ENCODE measurements at regions not wholly inside any gene's neighbourhood (a gene's known extent, or its start where the extent isn't known, plus 50 kb on each side); places are given as distances from the start of the nearest gene placed in this dataset.

DNA sequence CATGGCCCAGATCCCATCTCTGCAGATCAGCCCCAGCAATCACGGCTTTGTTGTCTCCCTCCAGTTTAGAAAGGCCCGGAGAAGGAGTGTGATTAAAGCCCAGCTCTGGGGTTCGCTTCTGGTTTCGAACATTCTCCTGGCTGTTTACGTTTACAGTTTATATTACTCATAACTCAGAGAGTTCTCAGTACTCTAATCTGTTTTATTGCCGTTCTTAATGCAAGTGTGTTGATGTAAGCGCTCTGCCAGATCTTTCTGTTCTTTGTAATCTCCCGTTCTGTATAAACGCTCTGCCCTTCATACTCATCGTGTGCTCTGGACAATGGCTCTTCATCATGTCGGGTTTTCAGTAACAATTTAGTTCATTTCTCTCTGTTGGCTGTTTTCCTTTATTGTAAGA is 82.5 kb upstream of the PRNP start:
- DNase-seq, result no peak
- intact Hi-C loops (cut with DNase I), result loop anchor here (10.0 kb wide), 1 partner anchor 501 kb away; no protein-coding TSS in a partner anchor

DNA sequence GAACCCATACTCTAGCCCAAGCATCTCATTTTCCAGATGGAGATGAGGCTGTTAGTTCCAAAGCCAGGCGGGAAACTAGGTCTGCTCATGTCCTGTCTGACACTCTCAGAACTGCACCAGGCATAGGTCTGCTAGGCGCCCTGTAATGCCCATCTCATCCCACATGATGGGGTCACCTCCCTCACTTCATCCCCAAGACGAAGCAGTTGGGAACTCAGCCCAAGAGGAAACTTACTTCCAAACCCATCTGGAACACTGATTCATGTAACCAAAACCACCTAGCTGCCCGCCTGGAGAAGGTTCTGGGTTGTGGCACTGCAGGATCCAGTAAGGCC is 84.0 kb upstream of the PRNP start:
- intact Hi-C loops (cut with DNase I), result loop anchor here (10.0 kb wide), 1 partner anchor 503 kb away; no protein-coding TSS in a partner anchor
- no peak for DNase-seq

DNA sequence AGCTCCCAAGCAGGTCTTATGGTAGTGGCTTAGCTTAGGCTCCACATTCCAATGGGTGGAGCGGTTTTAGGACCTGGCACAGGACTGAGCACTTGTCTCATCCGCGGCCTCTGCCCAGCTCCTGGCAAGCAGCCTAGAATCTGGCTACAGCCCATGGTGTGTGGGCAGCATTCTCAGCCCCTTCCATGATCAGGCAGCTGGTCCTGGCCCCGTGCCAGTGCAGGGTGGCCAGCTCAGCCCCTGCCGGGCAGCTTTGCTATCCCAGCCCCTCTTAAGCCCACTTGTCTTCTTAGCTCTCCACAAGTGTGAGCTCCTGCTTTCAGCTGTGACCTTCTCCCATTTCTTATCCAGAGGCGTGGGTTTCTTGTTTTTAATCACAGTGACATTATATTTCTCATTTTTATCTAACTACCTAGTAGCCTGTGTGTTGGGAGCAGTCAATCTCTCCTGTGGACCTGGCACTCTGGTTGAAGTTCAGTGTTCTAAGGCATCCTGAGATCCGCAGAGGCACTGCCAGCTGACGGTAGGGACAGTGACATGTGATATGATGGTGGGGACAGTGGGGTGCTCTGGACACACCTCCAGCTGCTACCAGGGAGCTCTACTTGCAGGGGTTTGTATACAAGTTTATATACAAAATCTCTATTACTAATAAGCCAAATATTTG is 84.5 kb upstream of the PRNP start:
- intact Hi-C loops (cut with DNase I), result loop anchor here (10.0 kb wide), 1 partner anchor 503 kb away; no protein-coding TSS in a partner anchor
- DNase-seq, result peak; percentile 70 to 96 (median 88)

DNA sequence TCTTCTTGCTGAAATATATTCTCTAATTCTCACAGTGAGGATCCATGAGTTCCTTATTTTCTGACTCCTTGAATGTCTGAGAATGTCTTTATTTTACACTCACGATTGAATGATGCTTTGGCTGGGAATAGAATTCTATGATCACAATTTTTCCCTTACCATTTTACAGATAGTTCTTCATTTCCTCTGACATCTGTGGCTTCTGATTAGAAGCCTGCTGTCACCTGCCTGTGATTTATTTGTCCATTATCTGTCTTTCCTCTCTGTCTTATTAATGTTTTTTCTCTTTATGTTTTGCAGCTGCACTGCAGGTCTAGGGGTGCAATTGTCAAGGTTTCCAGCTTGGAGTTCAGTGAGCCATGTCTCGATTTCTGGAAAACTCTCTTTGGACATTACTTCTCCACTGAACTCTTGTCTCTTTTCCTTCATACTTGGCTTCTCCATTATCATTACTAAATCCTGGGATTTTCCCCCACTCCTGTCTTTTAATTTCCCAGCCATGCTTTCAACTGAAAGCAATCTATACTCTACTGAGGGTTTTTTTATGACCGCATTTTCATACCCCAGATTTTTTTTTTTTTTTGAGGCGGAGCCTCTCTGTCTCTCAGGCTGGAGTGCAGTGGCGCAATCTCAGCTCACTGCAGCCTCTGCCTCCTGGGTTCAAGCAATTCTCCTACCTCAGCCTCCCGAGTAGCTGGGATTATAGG is 85.8 kb upstream of the PRNP start:
- intact Hi-C loops (cut with DNase I), result loop anchor here (10.0 kb wide), 1 partner anchor 504 kb away; no protein-coding TSS in a partner anchor
- no peak for DNase-seq

DNA sequence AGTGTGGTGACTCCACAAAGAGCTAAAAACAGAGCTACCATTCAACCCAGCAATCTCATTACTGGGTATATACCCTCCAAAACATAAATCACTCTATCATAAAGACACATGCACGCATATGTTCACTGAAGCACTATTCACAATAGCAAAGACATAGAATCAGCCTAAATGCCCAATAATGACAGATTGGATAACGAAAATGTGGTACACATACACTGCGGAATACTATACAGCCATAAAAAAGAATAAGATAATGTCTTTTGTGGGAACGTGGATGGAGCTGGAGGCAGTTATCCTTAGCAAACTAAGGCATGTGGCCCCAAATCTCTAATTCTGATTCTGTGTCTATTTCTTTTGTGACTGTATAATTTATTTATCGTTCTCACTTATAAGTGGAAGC is 89.0 kb upstream of the PRNP start:
- DNase-seq, result no peak
- intact Hi-C loops (cut with DNase I), result no loop called here

DNA sequence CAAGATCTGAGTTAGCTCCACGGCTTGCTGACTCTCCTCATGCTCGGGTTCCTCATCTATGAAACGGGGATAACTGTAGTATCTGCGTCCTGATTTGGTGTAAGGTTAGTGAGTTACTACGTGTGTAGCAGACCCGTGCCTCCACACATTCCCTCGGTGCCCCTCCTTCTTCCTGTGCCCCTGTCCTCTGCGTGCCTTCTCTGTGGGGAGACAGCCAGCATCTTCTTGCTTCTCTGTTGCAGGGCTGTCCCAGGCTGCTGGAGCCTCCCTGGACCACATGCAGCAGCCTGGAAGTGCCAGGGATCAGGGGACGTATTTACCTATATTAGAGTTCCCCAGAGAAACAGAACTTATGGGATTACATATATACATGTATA is 93.1 kb upstream of the PRNP start:
- intact Hi-C loops (cut with DNase I), result no loop called here
- no peak for DNase-seq

DNA sequence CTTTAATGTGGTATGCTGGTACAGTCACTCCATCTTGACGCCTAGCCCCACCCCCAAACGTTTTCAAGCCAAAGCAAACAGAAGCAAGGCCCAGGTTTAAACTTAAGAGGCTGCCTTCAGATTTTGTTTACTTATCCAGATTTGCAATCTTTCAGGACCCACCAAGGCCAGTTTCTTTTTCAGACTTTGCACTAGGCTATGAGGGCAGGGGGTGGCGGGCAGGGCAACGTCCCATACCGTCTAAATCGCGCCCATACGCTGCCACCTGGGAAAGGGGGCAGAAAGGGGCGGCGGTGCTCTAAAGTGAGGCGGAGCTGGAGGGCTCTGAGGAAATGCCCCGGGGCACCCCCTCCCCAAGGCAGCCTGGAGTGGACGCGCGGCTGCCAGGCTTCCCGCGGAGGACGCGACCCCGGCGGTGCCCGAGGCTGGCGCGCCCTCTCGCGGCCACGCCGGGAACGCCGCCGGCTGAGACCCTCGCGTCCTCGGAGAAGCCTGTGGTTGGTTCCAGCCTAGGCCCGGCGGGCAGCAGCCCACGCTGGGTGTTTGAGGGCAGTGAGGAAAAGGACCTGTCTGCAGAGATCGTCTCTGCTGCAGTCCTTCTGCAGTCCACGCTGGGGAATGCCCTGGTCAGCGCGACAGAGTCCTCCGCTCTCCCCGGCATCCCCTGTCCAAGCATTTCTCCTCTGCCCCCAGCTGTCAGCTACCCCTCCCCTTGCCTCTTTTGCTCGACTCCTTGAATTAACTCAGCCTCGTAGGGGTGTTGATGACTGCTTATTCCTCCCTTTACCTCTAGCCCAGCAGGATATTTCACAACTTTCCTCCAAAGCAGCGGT is 93.7 kb upstream of the PRNP start:
- DNase-seq, result peak in 35 of 42 donors; percentile 8 to 82 (median 60)
- intact Hi-C loops (cut with DNase I), result no loop called here

DNA sequence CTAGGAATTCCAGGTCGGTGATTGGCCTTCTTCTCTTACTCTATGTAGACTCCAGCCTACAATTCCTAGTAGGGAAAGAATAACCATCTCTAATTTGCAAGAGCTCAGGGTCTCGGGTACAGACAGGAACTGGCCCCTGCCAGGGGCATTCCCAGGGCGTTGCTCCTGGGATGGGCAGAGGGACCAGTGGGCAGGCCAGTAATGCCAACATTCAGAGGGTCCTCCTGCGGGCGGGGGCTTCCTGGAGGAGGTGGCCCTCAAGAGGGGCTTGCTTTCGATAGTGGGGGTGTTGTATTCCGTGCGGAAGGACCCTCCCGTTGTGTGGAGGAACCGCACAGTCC is 94.3 kb upstream of the PRNP start:
- no peak for DNase-seq
- intact Hi-C loops (cut with DNase I), result no loop called here

DNA sequence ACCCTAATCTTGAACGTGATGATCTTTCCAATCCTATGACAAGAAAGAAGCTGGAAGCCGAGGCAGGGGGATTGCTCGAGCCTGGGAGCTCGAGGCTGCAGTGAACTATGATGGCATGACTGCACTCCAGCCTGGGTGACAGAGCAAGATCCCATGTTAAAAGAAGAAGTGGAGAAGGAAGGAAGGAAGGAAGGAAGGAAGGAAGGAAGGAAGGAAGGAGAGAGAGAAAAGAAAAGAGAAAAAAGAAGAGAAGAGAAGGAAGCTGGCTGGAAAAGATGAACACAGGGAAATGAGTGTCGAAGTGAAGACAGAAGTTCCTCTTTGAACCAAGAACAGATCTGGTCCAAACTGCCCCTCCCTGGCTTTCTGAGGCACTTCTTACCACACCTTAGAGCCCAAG is 100.5 kb upstream of the PRNP start:
- intact Hi-C loops (cut with DNase I), result no loop called here
- DNase-seq, result no peak

DNA sequence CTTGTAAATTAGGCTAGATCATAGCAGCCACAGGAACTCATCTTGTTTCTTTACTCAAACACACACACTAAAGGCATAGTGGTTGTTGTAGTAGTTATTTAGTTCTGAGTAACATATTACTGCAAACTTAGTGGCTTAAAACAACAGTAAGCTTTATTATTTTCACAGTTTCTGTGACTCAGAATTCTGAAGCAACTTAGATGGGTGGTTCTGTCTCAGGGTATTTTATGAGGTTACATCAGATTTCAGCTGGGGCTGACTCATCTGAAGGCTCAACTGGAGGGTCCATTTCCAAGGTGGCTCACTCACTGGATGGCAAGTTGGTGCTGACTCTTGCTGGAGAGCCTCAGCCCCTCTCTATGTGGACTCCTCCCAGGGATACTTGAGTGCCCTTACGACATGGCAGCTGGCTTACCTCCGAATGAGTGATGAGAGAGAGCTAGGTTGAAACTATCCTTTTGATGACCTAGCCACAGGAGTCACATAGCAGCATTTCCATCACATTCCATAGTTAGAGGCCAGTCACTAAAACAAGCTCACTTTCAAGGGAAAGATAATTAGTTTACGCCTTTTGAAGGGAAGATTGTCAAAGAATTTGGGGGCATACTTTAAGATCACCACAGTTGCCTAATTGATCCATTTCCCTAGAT is 101.0 kb upstream of the PRNP start:
- DNase-seq, result no peak
- intact Hi-C loops (cut with DNase I), result no loop called here

DNA sequence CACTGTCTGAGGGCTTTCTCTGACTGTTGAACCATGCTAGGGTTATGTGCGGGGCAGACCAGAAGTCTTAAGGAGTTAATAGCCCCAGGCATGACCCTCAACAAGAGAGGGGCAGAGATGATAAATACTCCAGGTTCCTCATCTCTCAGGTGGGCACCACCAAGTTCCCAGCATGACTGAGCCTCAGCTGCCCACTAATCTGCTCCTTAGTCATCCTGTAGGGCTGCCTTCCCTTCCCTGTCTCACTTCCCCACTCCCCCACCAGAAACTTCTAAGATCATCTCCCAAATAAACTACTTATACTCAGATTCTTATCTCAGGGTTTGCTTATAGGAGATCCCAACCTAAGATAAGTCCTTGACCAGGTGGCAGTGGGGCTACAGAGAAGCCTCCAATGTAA is 101.7 kb upstream of the PRNP start:
- intact Hi-C loops (cut with DNase I), result no loop called here
- DNase-seq, result no peak

DNA sequence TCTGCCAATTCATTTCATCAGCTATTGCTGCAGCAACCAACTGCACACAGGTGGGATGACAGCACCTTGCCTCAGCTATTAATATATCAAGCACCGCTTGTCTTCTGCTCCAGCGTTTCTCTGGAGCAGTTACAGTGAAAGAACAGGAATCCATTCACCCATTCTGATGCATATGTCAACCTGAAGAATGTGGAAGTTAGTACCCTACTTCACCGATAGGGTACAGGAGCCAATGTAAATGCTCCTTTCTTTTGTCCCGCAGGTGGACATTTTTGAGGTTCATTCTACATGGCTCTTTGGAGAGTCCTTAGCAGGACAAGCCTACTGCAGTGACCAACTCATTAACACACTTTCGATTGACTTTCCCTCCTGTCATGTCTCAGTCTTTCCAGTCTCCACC is 104.4 kb upstream of the PRNP start:
- intact Hi-C loops (cut with DNase I), result no loop called here
- peak in 1 of 42 donors; percentile 23 for DNase-seq

DNA sequence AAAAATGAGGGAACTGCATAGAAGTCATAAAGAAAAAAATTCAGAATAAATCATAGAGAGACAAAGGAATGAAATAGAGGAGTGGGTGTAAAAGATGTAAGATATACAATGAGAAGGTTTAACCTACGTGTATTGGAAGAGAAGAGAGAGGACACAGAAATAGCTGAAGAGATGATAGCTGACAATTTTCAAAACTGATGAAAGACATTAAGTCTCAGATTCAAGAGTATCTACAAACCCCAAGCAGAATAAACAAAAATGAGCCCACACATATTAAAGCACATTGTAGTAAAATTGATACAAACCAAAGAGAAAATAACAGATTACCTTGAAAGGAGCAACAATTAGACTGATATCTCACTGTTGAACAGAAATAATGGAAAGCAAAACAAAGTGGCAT is 107.9 kb upstream of the PRNP start:
- intact Hi-C loops (cut with DNase I), result no loop called here
- DNase-seq, result no peak

DNA sequence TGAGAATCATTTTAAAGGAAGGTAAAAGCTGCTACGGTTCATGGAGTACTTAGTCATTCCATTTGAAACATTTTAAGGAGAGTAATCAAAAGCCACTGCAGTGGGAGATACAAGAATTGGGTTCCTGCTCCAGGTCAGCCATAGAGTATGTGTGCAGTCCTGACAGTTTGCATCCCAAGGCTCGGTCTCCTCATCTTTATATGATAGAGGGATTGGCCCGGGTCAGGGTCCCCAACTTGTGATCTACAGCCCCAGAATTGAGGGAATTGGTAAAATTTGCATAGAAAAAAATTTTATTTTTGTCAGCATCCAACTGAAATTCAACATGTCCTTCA is 111.9 kb upstream of the PRNP start:
- intact Hi-C loops (cut with DNase I), result no loop called here
- no peak for DNase-seq

DNA sequence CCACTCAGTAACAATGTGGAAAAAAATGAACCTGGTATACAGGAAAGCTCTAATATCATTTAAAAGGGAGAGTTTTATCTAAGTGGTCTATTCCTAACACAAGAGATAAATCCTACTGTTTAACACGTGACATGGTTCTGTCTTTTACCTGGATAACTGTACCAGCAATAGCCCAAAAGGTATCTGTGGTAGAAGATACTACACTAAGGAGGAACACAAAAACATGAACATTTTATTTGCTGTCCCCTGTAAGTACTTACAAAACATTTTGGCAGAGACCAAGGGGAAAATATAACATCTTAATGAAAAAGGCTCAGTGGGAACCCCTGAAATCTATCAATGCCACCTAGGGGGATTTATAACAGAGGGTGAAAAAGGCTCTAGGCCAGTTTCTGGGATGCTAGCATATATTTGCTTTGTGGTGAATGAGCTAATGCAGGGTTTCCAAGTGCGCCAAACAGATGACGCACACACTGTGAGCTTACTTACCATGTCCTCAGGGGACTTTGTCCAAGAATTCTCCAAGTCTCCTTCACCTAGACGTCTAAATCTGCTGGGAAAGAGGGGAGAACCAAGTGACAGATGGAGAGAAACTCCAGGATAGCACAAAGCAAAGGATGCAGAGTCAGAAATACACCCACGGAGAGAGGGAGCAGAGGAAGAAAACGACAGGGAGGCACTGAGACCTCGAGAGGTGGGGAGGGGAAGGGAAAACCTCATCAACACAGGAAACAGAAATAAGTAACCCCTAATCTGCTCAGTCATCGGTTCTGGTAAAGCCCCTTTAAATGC is 112.5 kb upstream of the PRNP start:
- intact Hi-C loops (cut with DNase I), result no loop called here
- DNase-seq, result no peak

DNA sequence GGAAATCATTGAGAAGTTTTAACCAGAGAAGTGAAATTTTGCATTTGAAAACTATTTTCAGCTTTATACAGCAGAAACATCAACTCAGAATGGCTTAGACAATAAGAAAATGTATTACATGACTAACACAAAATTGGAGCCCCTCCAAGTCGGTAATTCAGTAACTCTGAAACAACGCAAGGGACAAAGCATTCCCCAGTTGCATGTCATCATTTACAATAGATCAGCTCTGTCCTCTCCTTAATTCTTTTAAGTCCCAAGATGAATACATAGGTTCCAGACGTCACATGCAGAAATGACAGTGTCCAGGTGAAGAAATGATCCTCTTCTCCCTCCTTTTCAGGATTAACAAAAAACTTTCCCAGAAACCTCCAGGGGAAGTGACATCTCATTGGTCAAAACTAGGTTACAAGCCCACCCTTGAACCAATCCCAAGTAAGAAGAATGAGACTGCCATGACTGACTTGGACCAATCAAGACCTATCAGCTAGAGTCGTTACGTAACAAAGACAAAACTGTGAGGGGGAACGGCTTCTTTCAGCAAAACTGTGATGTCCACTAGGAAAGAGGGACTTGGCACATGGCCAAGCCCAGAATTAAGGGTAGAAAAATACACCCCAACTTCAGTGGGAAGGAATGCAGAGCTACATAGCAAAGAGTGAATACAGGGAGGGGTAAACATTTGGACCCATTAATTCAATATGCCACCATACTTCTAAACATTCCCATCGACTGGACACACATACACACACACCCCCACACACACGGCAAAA is 114.3 kb upstream of the PRNP start:
- intact Hi-C loops (cut with DNase I), result no loop called here
- DNase-seq, result no peak

DNA sequence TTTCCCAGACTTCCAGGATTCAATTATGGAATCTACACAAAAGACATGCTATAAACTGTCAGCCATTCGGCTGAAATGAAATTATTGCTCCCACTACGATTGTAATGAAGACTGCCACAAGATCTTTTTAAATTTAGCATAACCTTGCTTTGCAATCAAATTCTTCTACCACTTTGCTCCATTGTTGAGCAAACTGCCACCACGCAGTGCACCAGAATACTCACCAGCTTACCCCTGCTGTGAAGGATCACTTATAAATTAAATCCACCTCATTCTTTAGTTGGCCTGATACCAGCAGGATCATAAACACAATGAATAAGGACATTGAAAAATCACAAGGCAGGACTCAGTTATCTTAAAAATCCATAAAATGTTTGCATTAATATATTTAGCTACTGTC is 116.4 kb upstream of the PRNP start:
- intact Hi-C loops (cut with DNase I), result no loop called here

DNA sequence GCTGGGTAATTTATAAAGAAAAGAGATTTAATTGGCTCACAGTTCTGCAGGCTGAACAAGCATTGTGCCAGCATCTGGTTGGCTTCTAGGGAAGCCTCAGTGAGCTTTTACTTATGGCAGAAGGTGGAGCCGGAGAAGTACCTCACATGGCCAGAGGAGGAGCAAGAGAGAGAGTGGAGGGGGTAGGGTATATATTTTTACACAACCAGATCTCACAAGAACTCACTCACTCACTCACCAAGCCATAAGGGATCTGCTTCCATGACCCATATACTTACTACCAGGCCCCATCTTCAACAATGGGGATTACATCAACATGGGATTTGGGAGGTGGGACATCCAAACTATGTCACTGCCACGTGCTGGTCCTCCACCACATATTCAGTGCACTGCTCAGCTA is 117.2 kb upstream of the PRNP start:
- no peak for DNase-seq
- intact Hi-C loops (cut with DNase I), result no loop called here

More for the DNA sequence above, 116.4 kb upstream of the PRNP start:
- DNase-seq, result no peak

Measured in head of caudate nucleus (tissue), 42 donors.